Stimulated activated CD8-positive, alpha-beta memory T cell treated with anti-CD3 and anti-CD28 coated beads, Interleukin-7, amount 100 ng/mL, for 48 hours (primary cell): ENCODE measurements at regions not wholly inside any gene's neighbourhood (a gene's known extent, or its start where the extent isn't known, plus 50 kb on each side); places are given as distances from the start of the nearest gene placed in this dataset.

Experiments used
- DNase-seq, 2 donors: peaks; one replicate each; pipeline ENCODE4 v3.0.0-alpha.2; 2020; ENCODE audit warnings: low read depth in 1 of 2; ENCODE audit errors: extremely low read depth in 1 of 2

DNA sequence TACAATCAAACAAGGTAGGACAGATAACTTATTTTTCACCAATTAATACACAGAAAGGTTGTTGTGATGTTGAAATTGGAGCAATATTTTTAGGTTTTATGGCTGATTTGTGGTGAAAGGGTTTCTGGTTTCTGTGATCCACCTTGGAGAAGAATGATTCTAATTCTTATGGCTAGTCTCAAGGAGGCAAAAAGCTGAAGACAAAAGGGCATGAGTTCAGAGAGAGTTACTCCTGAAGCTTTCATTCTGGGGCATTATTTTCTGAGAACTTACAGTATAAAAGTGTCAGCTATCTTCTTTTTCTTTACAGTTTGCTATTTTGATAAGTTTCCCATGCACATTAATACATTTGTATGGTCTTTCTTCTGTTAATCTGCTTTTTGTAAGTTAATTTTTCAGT, 372.4 kb upstream of the CCDC179 start:
- no peak for DNase-seq

DNA sequence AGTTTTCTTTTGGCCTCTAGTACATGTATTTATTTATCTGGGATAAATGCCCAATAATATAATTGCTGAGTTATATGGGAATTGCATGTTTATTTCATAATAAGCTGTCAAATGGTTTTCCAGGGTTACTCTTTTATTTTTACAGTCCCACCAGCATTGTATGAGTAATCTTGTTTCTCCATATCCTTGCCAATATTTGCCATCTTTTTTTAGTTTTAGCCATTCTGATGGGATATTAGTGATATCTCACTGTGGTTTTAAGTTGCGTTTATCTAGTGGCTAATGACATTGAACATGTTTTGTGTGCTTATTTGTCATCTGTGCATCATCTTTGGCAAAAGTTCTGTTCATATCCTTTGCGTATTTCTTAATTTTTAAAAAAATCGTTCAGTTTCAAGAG, 372.8 kb upstream of the CCDC179 start:
- DNase-seq = no peak

- no peak for DNase-seq
These were observed 376.7 kb upstream of the CCDC179 start for GRCh38 chr11:23236826-23237555.

GRCh38 chr11:23252426-23252825, 392.2 kb upstream of the CCDC179 start:
- no peak for DNase-seq

DNA sequence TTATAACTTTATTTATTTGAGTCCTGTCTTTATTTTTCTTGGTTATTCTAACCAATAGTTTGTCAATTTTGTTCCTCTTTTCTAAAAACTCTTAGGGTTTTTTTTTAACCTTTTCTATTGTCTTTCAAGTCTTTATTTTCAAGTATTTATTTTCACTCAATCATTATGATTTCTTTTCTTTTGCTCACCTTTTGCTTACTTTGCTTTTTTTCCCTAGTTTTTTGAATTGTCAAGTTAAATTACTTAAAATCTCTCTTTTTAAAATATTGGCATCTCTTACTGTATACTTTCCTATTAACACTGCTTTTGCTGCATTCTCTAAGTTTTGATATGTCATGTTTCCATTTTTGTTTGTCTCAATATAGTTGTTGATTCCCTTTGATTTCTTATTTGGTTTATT, 396.8 kb upstream of the CCDC179 start:
- no peak for DNase-seq

- no peak for DNase-seq
These were observed 397.3 kb upstream of the CCDC179 start for GRCh38 chr11:23257556-23257955.

GRCh38 chr11:23263466-23263865, 403.2 kb upstream of the CCDC179 start:
- DNase-seq = no peak

DNA sequence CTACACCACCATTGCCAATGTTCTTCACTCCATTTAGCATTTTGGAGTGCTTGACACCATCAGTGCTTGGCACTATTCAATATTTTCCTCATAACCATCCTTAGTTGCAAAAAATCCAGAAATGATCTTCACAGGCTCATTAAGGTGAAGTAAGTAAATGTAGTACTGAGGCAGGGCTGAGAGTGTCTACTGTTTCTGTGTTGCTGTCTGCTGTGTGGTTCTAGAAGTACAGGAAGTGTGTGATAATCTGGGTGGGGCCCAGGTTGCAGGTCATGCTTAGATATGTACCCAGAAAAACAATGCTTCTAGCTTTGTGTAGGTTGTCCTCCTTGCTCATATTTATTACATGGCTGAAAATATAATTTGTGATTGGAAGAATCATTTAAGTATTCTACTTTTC, 411.8 kb upstream of the CCDC179 start:
- DNase-seq = no peak

DNA sequence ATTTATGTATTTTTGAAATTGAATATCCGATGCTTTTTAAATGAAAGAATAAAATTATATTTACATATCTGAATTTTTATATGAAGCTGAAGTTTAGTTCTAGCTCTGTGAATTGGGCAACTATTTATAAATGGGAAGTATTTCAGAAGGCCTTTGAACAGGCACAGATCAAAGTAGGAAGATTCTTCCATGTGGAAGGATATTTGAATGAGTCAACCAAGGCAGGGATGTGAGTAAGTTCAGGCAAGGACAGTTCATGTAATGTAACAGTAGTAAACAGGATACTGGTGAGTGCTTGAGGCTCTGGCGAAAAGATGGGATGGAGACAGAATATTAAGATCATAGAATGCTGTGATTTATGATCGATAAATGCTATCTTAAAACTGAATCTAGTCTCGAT, 417.8 kb upstream of the CCDC179 start:
- DNase-seq = no peak

- DNase-seq = no peak
These were observed 419.8 kb upstream of the CCDC179 start for GRCh38 chr11:23280088-23280487.

DNA sequence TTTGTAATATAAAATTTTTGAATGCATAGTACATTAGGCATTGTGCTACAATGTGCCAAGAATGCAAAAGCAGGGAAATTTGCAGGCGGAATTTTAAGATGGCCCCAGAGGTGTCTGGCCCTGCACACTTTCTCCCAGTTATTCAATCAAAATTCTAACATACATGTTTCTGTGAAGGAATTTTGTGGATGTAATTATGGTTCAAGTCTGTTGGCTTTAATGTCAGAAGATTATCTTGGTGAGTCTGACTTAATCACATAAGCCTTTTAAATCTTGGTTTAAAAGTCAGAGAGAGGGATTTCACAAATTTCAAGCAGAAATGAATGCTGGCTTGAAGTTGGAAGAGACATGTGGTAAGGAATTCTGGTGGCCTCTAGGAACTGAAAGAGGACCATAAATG, 423.4 kb upstream of the CCDC179 start:
- no peak for DNase-seq

DNA sequence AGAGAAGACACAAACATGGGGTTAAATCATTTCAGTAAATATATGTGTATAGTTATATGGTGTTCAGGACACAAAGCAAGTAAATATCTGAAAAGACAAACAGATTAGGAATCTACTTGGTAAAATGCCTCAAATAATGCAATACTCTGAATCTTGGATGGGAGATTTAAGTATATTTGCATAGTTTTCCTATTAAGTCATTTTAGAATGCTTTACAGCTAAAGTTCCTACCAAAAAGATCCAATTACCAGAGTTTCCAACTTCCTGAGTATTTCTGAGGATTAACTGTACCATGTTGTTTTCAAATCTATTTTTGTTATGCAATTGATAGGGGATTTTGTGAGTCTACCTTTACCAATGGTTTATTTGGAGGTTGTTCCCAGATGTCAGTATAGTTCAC, 424.4 kb upstream of the CCDC179 start:
- no peak for DNase-seq

DNA sequence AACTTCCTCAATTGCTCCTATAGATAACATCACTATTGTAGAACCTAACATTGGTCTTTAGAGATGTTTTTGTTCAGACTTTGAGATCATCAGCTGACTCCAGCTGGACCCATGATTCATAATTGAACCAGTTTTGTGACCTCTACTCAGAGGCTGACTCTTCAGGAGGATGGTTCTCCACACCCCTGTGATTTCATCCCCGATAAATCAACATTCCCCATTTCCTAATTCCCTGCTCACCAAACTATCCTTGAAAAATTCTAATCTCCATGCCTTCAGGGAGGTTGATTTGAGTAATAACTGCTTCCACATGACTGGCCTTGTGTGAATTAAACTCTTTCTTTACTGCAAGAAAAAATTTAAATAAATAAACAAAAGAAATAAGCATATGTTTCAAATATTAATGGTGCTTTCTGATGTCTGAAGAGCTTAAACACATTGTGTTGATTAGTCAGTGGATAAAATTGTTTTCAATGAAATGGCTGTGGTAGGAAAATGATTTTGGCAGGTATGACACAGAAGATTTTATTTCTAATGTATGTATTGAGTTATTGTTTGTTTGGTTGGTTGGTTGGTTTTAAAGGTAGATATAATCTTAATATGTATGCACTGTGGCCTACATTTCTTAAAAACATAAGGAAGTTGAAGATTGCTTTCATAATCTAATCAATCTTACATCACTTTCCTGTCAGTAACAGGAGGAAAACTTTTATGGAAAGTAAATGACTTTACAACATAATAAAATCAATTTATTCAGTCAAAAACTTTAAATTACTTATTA, 427.9 kb upstream of the CCDC179 start:
- DNase-seq = no peak

GRCh38 chr11:23295241-23295640, 435.0 kb upstream of the CCDC179 start:
- no peak for DNase-seq

- DNase-seq = no peak
These were observed 447.8 kb upstream of the CCDC179 start for GRCh38 chr11:23308041-23308440.

GRCh38 chr11:23310276-23310675, 450.0 kb upstream of the CCDC179 start:
- no peak for DNase-seq

DNA sequence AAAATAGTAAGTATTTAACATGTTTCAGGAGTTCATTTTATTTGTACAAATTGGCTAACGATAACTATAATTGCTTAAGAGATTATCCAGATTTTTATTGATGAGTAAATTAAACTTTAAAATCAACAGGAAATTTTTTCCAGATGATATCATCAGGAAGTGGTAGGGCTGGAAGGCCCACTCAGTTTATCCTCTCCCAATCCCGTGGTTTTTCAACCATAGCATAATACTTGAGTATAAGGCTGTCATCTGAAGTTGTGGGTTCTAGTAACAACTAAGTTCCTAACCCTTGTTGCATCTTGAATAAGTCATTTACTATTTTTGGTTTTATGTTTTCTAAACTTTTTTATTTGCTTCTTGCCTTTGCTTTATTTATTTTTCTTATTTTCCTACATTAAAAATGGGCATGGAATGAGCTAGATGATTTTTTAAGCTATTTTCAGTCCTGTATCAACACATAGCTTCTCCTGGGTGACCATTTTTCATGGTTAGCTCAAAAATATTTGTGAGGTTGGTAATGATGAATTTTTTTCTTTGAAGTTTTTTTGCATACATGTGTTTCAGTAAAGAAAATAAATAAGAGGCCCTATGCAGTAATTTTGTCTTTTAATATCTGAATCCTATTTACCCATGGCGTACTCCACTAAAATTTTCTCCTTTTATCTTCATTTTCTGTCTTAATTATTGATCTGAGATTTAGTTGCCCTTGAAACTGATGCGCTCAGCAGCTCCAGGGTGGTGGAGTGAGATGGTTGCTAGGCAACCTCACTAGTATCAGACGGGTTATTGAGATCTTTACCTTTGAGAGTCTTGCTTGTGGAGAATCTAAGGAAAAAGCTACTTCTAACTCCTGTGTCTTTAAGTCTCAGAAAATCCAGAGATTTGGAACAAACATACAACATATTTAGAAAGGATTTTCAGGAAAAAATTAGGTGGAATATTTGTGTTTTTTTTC, 452.0 kb upstream of the CCDC179 start:
- no peak for DNase-seq

GRCh38 chr11:23313001-23313400, 452.7 kb upstream of the CCDC179 start:
- DNase-seq = no peak

DNA sequence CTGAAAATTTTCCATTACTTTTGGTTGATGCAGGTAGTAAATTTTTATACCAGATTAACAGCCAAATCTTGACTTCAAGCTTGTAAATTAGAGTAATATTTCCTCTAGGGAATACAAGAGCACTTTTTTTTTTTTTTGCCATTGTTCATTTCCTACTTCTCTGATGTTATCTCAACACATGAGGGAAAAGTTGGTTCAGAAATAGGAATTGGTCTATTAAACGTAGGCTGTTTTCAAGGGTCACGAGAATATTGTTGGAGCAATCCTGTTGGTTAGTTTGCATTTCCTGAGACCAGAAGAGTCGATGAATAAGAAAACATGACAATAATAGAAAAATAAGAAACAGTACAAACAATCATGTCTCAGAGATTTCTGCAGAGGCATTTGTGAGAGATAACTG, 453.9 kb upstream of the CCDC179 start:
- DNase-seq = no peak

DNA sequence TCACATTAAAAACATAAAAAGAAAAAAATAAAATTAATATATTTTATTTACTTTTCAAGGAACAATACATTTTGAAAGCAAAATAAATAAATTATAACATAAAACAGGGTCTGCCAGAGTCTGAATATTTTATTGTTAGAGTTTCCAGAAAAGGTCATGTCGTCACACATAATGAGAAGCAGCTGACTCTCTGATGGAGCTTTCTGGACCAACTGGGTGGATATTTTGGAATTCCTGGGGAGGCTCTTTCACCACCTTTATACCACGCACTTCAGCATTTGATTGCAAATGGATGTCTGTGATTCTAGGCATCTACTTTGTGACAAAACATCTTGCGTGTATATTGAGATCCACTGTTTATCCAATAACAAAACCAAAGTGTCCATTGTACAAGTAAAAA, 455.0 kb upstream of the CCDC179 start:
- DNase-seq = no peak

GRCh38 chr11:23317816-23318215, 457.5 kb upstream of the CCDC179 start:
- DNase-seq = no peak
